Epithelial cell of proximal tubule (primary cell): ENCODE measurements at regions not wholly inside any gene's neighbourhood (a gene's known extent, or its start where the extent isn't known, plus 50 kb on each side); places are given as distances from the start of the nearest gene placed in this dataset.
"Not testable (repeated sequence)": the region's sequence is repeated elsewhere in the genome, so short reads cannot be mapped to it uniquely, and the experiment has no call there.

Experiments used
- DNase-seq: peaks from one replicate; pipeline ENCODE4 v3.0.0-alpha.2; 2011; ENCODE audit warnings: low read depth
- H3K4me3 ChIP-seq: 2 replicates; pipeline ENCODE4 v1.5.1; 2011; ENCODE audit warnings: low read depth, mild to moderate bottlenecking, low read length
- TF ChIP-seq, protein P1 (sequence below): conservative IDR thresholded peaks from 2 replicates; pipeline ENCODE4 v1.5.1; 2012; ENCODE audit warnings: low read depth, mild to moderate bottlenecking, low read length

DNA sequence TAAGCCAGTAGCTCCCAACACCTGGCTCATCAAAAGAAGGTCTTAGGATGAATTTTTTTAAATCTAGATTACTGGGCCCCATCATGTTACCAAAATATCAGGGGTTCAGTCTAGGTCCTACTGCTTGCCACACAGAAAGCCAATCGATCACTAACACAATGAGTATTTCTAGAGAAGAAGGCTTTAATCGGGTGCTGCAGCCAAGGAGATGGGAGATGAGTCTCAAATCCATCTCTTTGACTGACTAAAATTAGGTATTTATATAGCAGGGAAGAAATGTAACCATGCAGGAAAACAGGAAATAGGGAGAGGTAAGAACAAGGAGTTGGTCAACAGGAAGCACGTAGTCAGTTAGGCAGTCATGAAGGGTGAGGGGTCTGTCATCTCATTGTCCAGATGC is 288.2 kb downstream of the CEP170 start:
- DNase-seq = no peak
- TF ChIP-seq, protein P1, sequence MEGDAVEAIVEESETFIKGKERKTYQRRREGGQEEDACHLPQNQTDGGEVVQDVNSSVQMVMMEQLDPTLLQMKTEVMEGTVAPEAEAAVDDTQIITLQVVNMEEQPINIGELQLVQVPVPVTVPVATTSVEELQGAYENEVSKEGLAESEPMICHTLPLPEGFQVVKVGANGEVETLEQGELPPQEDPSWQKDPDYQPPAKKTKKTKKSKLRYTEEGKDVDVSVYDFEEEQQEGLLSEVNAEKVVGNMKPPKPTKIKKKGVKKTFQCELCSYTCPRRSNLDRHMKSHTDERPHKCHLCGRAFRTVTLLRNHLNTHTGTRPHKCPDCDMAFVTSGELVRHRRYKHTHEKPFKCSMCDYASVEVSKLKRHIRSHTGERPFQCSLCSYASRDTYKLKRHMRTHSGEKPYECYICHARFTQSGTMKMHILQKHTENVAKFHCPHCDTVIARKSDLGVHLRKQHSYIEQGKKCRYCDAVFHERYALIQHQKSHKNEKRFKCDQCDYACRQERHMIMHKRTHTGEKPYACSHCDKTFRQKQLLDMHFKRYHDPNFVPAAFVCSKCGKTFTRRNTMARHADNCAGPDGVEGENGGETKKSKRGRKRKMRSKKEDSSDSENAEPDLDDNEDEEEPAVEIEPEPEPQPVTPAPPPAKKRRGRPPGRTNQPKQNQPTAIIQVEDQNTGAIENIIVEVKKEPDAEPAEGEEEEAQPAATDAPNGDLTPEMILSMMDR = no peak
- H3K4me3 ChIP-seq = no peak overlapping the region

DNA sequence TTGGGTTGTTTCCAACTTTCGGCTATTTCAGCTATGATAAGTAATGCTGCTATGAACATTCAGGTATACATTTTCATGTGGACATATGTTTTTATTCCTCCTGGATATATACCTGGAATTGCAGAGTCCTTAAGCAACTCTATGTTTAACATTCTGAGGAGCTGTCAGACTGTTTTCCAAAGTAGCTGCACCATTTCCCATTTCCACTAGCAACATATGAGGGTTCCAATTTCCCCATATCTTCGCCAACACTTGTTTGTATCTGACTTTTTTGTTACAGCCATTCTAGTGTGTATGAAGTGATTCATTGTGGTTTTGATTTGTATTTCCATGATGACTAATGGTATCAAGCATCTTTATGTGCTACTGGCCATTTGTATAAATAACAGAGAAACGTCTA is 295.7 kb downstream of the CEP170 start:
- not testable (repeated sequence) for DNase-seq, H3K4me3 ChIP-seq

DNA sequence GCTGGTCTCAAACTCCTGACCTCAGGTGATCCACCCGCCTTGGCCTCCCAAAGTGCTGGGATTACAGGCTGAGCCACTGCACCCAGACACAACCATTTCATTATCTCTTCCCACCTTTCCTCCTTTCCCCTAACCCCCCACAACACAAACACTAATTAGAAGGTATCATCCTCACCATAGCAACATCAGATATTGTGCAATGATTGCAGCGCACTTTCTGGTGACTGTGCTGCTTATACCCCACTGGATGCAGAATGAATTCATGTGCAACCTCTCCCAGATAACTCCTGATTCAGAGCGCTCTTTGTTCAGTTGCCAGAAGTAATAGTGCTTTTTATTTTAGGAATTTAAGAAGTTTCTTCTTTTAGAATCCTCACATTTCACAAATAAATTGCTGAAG is 300.1 kb downstream of the CEP170 start:
- not testable (repeated sequence) for H3K4me3 ChIP-seq

DNA sequence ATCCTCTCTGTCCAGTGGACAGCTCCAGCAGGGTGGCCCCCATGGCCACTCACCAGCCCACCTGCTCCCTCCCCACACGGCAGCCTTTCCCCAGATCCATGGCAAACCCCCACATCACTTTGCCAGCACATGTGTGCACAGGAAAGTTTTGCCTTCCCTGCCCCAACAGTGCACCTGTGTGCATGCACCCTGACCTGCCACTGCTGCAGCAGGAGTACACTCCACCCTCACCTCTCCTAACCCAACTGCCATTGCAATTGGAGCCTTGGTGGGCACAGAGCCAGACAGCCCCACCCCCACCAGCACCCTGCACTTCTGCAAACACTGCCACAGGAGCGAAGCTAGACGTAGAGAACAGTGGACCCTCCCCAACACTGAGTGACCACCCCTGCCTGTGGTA is 308.9 kb downstream of the CEP170 start:
- DNase-seq = no peak
- no peak overlapping the region for H3K4me3 ChIP-seq
- TF ChIP-seq, protein P1 = no peak

More for the DNA sequence above, 300.1 kb downstream of the CEP170 start:
- not testable (repeated sequence) for DNase-seq

DNA sequence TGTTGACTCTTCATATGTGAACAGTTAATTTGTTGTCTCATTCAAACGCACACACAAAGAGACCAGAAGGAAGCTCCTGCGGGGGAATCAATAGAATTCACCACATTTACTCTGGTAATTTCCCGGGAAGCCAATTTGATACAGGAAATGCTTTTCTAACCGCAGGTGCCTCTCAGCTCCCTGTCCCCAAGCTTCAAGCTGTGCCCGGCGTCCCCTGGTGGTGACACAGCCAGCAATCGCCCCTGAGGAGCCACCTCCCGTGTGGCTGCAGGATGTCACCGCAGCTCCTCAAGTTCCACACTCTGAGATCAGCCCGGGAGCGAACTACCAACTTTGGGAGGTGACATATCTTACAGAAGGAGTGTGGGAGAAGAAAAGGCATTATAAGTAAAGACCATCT is 318.4 kb downstream of the CEP170 start:
- H3K4me3 ChIP-seq, DNase-seq: not testable (repeated sequence)

DNA sequence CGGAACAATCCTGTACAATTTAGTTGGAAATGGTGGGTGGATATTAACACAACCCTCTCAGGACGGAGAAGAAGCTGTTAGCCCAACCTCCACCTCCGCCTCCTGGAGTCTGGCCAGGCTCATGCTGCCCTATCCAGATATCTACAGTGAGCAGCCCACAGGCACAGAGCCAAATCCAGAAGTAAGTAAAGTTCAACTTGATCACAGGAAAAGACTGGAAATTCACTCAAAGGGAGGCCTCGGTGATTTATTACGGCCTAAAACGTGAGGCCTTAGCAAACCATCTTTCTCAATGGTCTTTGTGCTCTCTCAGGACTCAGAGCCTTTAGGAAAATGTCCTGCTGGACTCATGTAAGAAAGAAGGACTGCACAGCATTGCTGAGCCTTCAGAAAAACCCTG is 330.4 kb downstream of the CEP170 start:
- H3K4me3 ChIP-seq, DNase-seq: not testable (repeated sequence)

DNA sequence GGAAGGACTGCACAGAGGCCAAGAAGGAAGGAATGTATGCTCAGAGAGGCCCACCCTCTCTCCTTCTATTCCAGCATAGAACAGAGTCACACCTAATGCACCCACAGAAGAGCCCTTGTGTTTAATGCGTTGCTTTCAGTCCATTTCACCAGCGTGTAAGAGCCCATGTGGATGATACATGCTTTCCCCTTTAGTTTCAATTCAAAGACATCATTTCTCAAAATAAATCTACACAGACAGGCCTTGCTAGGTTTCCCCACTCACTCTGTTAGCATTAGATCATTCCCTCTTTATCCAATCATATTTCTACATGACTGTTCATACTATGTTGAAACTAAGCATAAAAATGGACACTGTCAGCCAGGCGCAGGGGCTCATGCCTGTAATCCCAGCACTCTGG is 331.5 kb downstream of the CEP170 start:
- DNase-seq, H3K4me3 ChIP-seq: not testable (repeated sequence)

DNA sequence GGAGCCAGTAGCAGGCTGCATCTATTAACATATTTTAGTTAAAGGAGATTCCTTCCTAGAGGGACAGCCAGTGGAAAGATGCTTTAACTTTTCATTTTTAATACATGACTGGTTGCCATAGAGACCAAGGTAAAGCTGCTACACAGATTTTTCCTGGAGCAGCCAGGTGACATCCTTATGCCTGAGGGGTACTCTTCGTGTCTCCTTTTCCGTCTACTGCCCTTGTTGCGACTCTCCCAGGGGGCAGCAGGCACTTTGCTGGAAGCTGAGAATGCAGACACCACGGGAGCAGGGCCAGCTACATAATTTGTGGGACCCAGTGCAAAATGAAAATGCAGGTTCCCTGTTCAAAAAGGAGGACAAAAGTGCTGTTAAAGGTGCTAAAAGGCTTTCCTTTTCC is 340.4 kb downstream of the CEP170 start:
- DNase-seq, H3K4me3 ChIP-seq: not testable (repeated sequence)

DNA sequence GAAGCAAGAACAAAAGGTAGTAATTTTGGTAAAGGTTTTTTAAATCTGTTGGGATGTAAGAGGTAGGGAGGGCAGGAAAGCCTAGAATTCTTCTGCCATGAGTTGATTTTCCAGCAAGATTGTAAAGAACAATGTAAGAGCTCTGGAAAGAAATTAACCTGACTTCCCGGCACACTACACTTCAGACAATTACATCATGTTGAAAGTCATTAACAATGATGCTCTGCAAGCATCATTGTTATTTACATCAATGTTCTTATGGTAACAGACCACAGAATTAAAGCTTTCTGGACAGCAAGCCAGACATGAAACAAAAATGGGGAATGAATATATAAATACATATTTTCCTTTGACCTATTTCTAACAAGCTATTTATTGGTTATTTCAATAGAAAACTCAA is 342.2 kb downstream of the CEP170 start:
- not testable (repeated sequence) for DNase-seq, H3K4me3 ChIP-seq

DNA sequence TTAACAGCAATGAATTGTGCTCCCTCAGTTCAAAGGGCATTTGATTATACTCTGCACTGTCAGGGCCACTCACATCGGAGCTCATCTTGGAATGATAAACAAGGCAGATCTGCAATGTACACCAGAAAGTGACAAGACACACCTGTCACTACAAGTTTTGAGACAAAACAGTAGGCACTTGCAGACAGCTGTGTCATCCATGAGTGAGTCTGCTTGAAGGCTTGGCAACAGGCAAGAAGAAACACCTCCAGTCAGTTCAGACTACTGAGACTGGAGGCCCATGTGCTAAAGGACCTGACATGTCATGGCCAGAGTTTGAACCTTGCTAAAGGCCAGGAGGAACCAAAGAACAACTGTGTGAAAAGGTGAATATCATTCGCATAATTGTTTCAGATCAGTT is 354.5 kb downstream of the CEP170 start:
- not testable (repeated sequence) for H3K4me3 ChIP-seq, DNase-seq

DNA sequence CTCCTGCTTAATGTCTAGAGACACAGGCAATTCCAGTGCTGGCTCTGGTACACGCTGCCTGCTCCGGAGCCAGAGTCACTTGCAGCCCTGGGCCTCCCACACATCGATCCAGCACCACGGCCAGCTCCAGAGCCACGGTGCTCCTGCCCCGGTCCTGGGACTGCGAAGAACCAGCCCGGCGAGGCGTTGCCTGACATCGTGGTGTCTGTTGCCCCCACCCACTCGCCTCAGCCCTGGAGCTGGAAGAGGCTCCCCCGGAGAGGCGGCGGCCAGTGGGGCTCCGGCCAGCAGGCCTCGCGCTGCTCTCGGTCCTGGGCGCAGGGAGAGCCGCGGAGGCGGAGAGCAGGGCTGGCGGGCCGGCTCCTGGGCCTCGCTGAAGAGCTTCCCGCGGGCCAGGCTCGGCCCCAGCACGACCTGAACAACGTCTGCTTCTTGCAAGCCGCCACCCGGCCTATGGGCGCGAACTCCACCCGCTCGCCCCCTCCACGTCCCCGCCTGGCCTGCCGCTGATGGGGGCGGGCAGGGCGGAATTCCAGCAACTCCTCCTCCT is 364.8 kb downstream of the CEP170 start:
- DNase-seq = no peak
- TF ChIP-seq, protein P1 = no peak
- H3K4me3 ChIP-seq = no peak overlapping the region

DNA sequence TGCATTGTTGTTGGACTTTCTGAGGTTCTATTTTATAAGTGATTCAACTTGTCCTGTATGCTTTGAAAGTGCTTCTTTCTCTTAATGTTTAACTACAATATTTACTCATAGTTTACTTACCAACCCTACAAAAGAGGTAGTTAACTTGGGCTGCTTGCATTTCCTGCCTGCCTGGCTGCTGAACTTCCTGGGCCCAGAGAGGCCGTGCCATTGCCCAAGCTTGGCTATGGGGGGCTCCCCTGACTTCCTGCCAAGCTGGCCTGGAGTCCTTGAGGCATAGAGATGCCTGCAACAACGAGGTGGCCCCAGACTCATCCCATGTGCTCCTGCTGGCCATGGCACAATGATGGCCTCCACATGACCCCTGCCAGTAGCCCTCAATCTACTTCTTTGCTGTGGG is 361.6 kb upstream of the PLD5 start:
- no peak overlapping the region for H3K4me3 ChIP-seq
- no peak for DNase-seq
- TF ChIP-seq, protein P1 = no peak

DNA sequence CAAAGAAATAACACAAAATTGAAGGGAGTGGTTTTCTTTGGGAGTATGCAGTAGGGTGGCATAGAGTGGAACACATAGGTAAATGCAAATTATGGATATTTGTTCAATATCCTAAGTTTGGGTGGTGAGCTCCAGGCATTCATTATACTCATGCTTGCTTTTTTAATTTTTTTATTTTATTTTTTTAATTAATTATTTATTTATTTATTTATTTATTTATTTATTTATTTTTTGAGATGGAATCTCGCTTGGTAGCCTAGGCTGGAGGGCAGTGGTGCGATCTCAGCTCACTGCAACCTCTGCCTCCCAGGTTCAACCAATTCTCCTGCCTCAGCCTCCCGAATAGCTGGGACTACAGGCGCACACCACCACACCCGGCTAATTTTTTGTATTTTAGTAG is 355.5 kb upstream of the PLD5 start:
- H3K4me3 ChIP-seq, DNase-seq: not testable (repeated sequence)
